Psoas muscle (tissue), 7 donors: ENCODE measurements at regions not wholly inside any gene's neighbourhood (a gene's known extent, or its start where the extent isn't known, plus 50 kb on each side); places are given as distances from the start of the nearest gene placed in this dataset.

ENCODE experiments used
- ATAC-seq, 4 donors: fragments of 200-7000 bp; cut with Tn5 transposase; one replicate each; pipeline ENCODE4 v1.9.1; 2020; ENCODE audit warnings: moderate library complexity in 3 of 4, mild to moderate bottlenecking in 2 of 4
- DNase-seq, 2 donors: peaks; one replicate each; pipeline ENCODE4 v3.0.0-alpha.2; 2020
- H3K27ac ChIP-seq: fragments of 200-600 bp; one replicate; pipeline ENCODE4 v1.8.0; 2022
- H3K27me3 ChIP-seq, 3 donors: fragments of 200-600 bp in 1 of 3; one replicate each; pipeline versions ENCODE4 v1.6.1 to v1.8.0; 2013 to 2022; ENCODE audit warnings: low read length in 2 of 3, mild to moderate bottlenecking in 2 of 3, moderate library complexity in 1 of 3; ENCODE audit not compliant: insufficient read depth in 3 of 3
- H3K36me3 ChIP-seq, 2 donors: fragments of 200-600 bp in 1 of 2; one replicate each; pipeline versions ENCODE4 v1.6.1 to v1.8.0; 2013 to 2022; ENCODE audit warnings: low read depth in 1 of 2, mild to moderate bottlenecking in 1 of 2, moderate library complexity in 1 of 2; ENCODE audit not compliant: insufficient read depth in 1 of 2
- H3K4me1 ChIP-seq: fragments of 200-600 bp; one replicate; pipeline ENCODE4 v1.8.0; 2022
- H3K4me3 ChIP-seq: fragments of 200-600 bp; one replicate; pipeline ENCODE4 v1.8.0; 2022; ENCODE audit warnings: mild to moderate bottlenecking
- H3K9me3 ChIP-seq: fragments of 200-600 bp; one replicate; pipeline ENCODE4 v1.8.0; 2022
- WGBS, 3 donors: extraction: QIAGEN DNeasy Blood & Tissue Kit; methylation state at CpG; one replicate each; pipeline versions ENCODE4 v1.1.6 to v1.1.7; 2013; 5-methylcytosine and 5-hydroxymethylcytosine counted together
- intact Hi-C, 2 donors: fragments of 100-400 bp; cut with DNase I; formaldehyde crosslinking; loops; one replicate each; pipeline versions ENCODE4 v1.11.0 to v1.14.2; 2022
- TF ChIP-seq, protein P1 (sequence below): fragments of 200-600 bp; IDR thresholded peaks from one replicate; pipeline ENCODE4 v1.8.0; 2022; ENCODE audit warnings: antibody characterized with exemption
- donor health status: healthy with polysubstance abuse.
- donor health status: DM: no; HTN: no; CAD: no; lungs with moderate emphysema.
- donor health status: Bipolar disorder and iron deficiency.
- donor health status: healthy.
- donor health status: DM: yes; HTN: yes; CAD: no.
- donor health status: DM: no; HTN: no; CAD: no.
- donor health status: DM: yes; HTN: yes; CAD: no.

GRCh38 chr18:40102903-40103302, 1852.1 kb upstream of the PIK3C3 start:
- ATAC-seq: no peak
- intact Hi-C loops: no loop called here
- TF ChIP-seq, protein P1, sequence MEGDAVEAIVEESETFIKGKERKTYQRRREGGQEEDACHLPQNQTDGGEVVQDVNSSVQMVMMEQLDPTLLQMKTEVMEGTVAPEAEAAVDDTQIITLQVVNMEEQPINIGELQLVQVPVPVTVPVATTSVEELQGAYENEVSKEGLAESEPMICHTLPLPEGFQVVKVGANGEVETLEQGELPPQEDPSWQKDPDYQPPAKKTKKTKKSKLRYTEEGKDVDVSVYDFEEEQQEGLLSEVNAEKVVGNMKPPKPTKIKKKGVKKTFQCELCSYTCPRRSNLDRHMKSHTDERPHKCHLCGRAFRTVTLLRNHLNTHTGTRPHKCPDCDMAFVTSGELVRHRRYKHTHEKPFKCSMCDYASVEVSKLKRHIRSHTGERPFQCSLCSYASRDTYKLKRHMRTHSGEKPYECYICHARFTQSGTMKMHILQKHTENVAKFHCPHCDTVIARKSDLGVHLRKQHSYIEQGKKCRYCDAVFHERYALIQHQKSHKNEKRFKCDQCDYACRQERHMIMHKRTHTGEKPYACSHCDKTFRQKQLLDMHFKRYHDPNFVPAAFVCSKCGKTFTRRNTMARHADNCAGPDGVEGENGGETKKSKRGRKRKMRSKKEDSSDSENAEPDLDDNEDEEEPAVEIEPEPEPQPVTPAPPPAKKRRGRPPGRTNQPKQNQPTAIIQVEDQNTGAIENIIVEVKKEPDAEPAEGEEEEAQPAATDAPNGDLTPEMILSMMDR: no peak
- Histone ChIP-seq H3K27ac (no peak overlapping the region), H3K4me1 (no peaks in the 10 kb centered on the region), H3K4me3 (no peak overlapping the region), H3K36me3 (no peaks in the 10 kb centered on the region), H3K9me3 (no peaks in the 10 kb centered on the region), H3K27me3 (no peaks in the 10 kb centered on the region)
- no peak for DNase-seq

DNA sequence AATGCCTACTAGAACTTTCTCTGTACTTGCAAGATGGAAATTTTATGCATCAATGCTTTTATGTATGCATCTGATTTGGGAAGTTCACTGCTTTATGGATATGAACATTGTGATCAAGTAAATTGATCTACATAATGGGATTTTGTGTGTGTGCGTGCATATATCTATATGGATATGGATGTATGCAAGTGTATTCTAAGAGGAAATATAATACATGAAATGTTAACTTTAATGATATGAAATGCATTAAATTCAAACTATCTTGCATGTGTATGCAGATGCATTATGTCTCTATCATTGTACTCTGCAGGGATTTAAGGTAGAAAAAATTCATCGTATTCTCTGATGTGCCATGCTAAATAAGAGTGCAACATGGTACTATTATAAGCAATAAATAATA, 1855.4 kb upstream of the PIK3C3 start:
- no peaks in the 10 kb centered on the region for H3K9me3 ChIP-seq
- no peak for ATAC-seq
- H3K4me3 ChIP-seq: no peak overlapping the region
- no peaks in the 10 kb centered on the region for H3K4me1 ChIP-seq
- no peak for DNase-seq
- TF ChIP-seq, protein P1: no peak
- H3K27me3 ChIP-seq: no peaks in the 10 kb centered on the region
- intact Hi-C loops: no loop called here
- no peak overlapping the region for H3K27ac ChIP-seq
- 93 to 99% (median 96%) methylated on average over 2 of the region's 2 CpGs for WGBS, 3 donors
- H3K36me3 ChIP-seq: no peaks in the 10 kb centered on the region

DNA sequence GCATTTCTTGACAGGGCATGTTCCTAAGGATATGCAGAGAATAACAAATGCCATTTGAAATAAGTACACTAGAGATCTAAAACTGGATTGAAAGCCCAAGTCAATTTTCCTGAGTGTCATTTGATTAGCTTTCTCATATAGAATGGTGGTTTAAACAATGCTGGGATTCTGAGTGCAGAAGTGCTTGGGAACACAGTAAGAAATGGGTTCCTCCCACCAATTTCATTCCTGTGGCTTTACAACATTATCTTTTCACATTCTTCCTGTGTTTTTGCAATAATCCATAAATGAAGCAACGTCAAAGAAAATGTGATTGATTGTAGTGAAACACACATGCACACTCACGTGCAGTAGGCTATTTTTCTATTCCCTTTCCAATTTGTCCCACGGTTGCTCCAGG, 1858.4 kb upstream of the PIK3C3 start:
- H3K4me3 ChIP-seq: no peak overlapping the region
- H3K27ac ChIP-seq: no peak overlapping the region
- no peaks in the 10 kb centered on the region for H3K9me3 ChIP-seq
- TF ChIP-seq, protein P1: no peak
- 74 to 80% (median 80%) methylated on average over 3 of the region's 3 CpGs for WGBS, 3 donors
- intact Hi-C loops: no loop called here
- H3K27me3 ChIP-seq: no peaks in the 10 kb centered on the region
- no peak for ATAC-seq
- DNase-seq: no peak
- H3K4me1 ChIP-seq: no peaks in the 10 kb centered on the region
- no peaks in the 10 kb centered on the region for H3K36me3 ChIP-seq

DNA sequence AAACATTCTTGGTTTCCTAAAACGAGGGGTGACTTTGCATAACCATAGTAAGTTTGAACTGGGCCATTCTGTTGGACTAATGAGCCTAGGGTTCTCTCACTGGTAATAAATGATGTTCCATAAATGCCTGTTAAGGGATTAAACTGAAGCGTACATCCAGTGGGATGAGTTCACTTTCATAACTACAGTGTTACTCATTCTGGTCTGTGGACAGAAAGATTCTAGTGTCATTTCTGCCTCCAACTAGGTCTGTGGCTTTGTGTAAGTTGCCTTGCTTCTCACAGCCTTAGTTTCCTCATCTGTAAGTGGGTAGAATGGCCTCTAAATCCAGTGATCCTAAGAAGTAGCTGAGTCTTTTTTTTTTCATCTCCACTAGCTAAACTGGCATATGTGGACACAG, 1860.6 kb upstream of the PIK3C3 start:
- H3K27ac ChIP-seq: no peak overlapping the region
- TF ChIP-seq, protein P1: no peak
- intact Hi-C loops: no loop called here
- H3K4me1 ChIP-seq: no peaks in the 10 kb centered on the region
- H3K27me3 ChIP-seq: no peaks in the 10 kb centered on the region
- ATAC-seq (no peak), DNase-seq (no peak)
- H3K9me3 ChIP-seq: no peaks in the 10 kb centered on the region
- WGBS, 3 donors: 45 to 53% (median 50%) methylated on average over 2 of the region's 2 CpGs
- H3K4me3 ChIP-seq: no peak overlapping the region
- no peaks in the 10 kb centered on the region for H3K36me3 ChIP-seq

GRCh38 chr18:40088130-40088529, 1866.9 kb upstream of the PIK3C3 start:
- intact Hi-C loops: no loop called here
- whole genome bisulfite sequencing, 3 donors: 28 to 33% (median 32%) methylated on average over 3 of the region's 3 CpGs
- H3K4me3 ChIP-seq: peak overlapping the region; percentile 16
- H3K36me3 ChIP-seq: no peaks in the 10 kb centered on the region
- TF ChIP-seq, protein P1: no peak
- H3K4me1 ChIP-seq: no peaks in the 10 kb centered on the region
- no peaks in the 10 kb centered on the region for H3K9me3 ChIP-seq
- no peak for ATAC-seq
- H3K27me3 ChIP-seq: no peaks in the 10 kb centered on the region
- H3K27ac ChIP-seq: no peak overlapping the region
- no peak for DNase-seq
